ENCODE measurements at regions not wholly inside any gene's neighbourhood (a gene's known extent, or its start where the extent isn't known, plus 50 kb on each side); places are given as distances from the start of the nearest gene placed in this dataset.

- Histone ChIP-seq H3K79me2 (ENCODE audit: control insufficient read depth, insufficient read depth, low read length) (no peaks in the 10 kb centered on the region), H3K4me2 (ENCODE audit: control insufficient read depth, insufficient read depth) (no peak overlapping the region), H3K9me3 (replicated peaks; ENCODE audit: control insufficient read depth, insufficient read depth, low read length) (no peaks in the 10 kb centered on the region), H3K36me3 (ENCODE audit: control insufficient read depth in 2 of 2, insufficient read depth in 2 of 2, low read length in 1 of 2) (no peaks in the 10 kb centered on the region), H4K20me1 (ENCODE audit: control insufficient read depth, insufficient read depth) (no peaks in the 10 kb centered on the region), H2AFZ (ENCODE audit: control insufficient read depth, low read depth, low read length) (no peak overlapping the region), H3K27me3 (replicated peaks in 1 of 2; ENCODE audit: control insufficient read depth in 2 of 2, insufficient read depth in 2 of 2, low read length in 1 of 2) (no peaks in the 10 kb centered on the region), H3K27ac (ENCODE audit: control insufficient read depth, insufficient read depth) (no peak overlapping the region), H3K4me1 (ENCODE audit: control insufficient read depth, insufficient read depth, low read length) (no peaks in the 10 kb centered on the region), H3K9ac (ENCODE audit: control insufficient read depth, insufficient read depth, low read length) (no peak overlapping the region), H3K4me3 (no peak overlapping the region)
- FAIRE-seq (no peak), DNase-seq (ENCODE audit: low read depth, low spot score) (no peak), ATAC-seq (no peak)
- POLR2A ChIA-PET, result no interaction called here
- CTCF ChIA-PET, result interaction anchor here (1.3 to 1.6 kb wide), 2 partner anchors 9 to 12 kb away, joined by 3 to 4 read pairs; no protein-coding TSS in a partner anchor
- BruUV-seq (replicated peaks), result no TSS peak
- TF ChIP-seq SMC3 (IDR thresholded peaks at IDR 0.05; ENCODE audit: borderline replicate concordance, low read length) (no peak), WRNIP1 (IDR thresholded peaks at IDR 0.05; ENCODE audit: borderline replicate concordance, low read depth, low read length) (no peak), KDM1A (IDR thresholded peaks at IDR 0.05; ENCODE audit: borderline replicate concordance) (no peak)
- SMC1A ChIA-PET (ENCODE audit: uncharacterized antibody, unreplicated experiment), result interaction anchor here (1.1 kb wide), 1 partner anchor 35 kb away, joined by 3 read pairs; no protein-coding TSS in a partner anchor
- intact Hi-C loops (cut with micrococcal nuclease; ENCODE audit: unreplicated experiment), result no loop called here
- in situ Hi-C loops (cut with MboI), result no loop called here
- WGBS (ENCODE audit: insufficient coverage, insufficient replicate concordance, low lambda C conversion rate, missing lambda C conversion rate), result 17% methylated on average over 1 of the region's 1 CpG
- RAD21 ChIA-PET (ENCODE audit: unreplicated experiment), result no interaction called here
Measured at GRCh38 chr4:57945298-57945697, 835.1 kb upstream of the IGFBP7 start.

GRCh38 chr4:57943682-57944081, 833.5 kb upstream of the IGFBP7 start:
- FAIRE-seq, result no peak
- CTCF ChIA-PET, result no interaction called here
- SMC1A ChIA-PET (ENCODE audit: uncharacterized antibody, unreplicated experiment), result interaction anchor here (1.1 kb wide), 1 partner anchor 10 kb away, joined by 3 read pairs; no protein-coding TSS in a partner anchor
- RAD21 ChIA-PET (ENCODE audit: unreplicated experiment), result no interaction called here
- H3K9ac ChIP-seq (ENCODE audit: control insufficient read depth, insufficient read depth, low read length), result no peak overlapping the region
- H3K79me2 ChIP-seq (ENCODE audit: control insufficient read depth, insufficient read depth, low read length), result no peaks in the 10 kb centered on the region
- no peak overlapping the region for H3K27ac ChIP-seq (ENCODE audit: control insufficient read depth, insufficient read depth)
- H3K4me3 ChIP-seq, result no peak overlapping the region
- DNase-seq (ENCODE audit: low read depth, low spot score), result no peak
- BruUV-seq (replicated peaks), result no TSS peak
- ATAC-seq, result no peak
- no peak overlapping the region for H2AFZ ChIP-seq (ENCODE audit: control insufficient read depth, low read depth, low read length)
- no peaks in the 10 kb centered on the region for H3K36me3 ChIP-seq (ENCODE audit: control insufficient read depth in 2 of 2, insufficient read depth in 2 of 2, low read length in 1 of 2)
- no peaks in the 10 kb centered on the region for H3K27me3 ChIP-seq (replicated peaks in 1 of 2; ENCODE audit: control insufficient read depth in 2 of 2, insufficient read depth in 2 of 2, low read length in 1 of 2)
- H3K4me2 ChIP-seq (ENCODE audit: control insufficient read depth, insufficient read depth), result no peak overlapping the region
- no peaks in the 10 kb centered on the region for H3K4me1 ChIP-seq (ENCODE audit: control insufficient read depth, insufficient read depth, low read length)
- no peaks in the 10 kb centered on the region for H3K9me3 ChIP-seq (replicated peaks; ENCODE audit: control insufficient read depth, insufficient read depth, low read length)
- no peaks in the 10 kb centered on the region for H4K20me1 ChIP-seq (ENCODE audit: control insufficient read depth, insufficient read depth)
- intact Hi-C loops (cut with micrococcal nuclease; ENCODE audit: unreplicated experiment) (no loop called here), in situ Hi-C loops (cut with MboI) (no loop called here)
- POLR2A ChIA-PET, result no interaction called here
- WGBS (ENCODE audit: insufficient coverage, insufficient replicate concordance, low lambda C conversion rate, missing lambda C conversion rate), result 51% methylated on average over 8 of the region's 8 CpGs
- TF ChIP-seq RB1 (IDR thresholded peaks at IDR 0.05; ENCODE audit: borderline replicate concordance) (no peak), SREBF2 (IDR thresholded peaks at IDR 0.05; ENCODE audit: low read length) (no peak), PAX8 (IDR thresholded peaks at IDR 0.05) (no peak), ASH2L (IDR thresholded peaks at IDR 0.05; ENCODE audit: borderline replicate concordance, low read depth) (no peak), SIN3A (IDR thresholded peaks at IDR 0.05; ENCODE audit: low read depth, low read length) (no peak), TBL1XR1 (IDR thresholded peaks at IDR 0.05; ENCODE audit: low read depth, low read length) (no peak), SMARCA5 (IDR thresholded peaks at IDR 0.05) (no peak), BCLAF1 (IDR thresholded peaks at IDR 0.05) (no peak), TARDBP (IDR thresholded peaks at IDR 0.05; ENCODE audit: borderline replicate concordance) (no peak), NFYB (IDR thresholded peaks at IDR 0.05; ENCODE audit: insufficient read depth, low read depth, low read length) (no peak), GATAD2B (conservative IDR thresholded peaks at IDR 0.05; ENCODE audit: low read depth) (no peak)

Data from GM12878 (cell line).